PC-3 (cell line): ENCODE measurements at regions not wholly inside any gene's neighbourhood (a gene's known extent, or its start where the extent isn't known, plus 50 kb on each side); places are given as distances from the start of the nearest gene placed in this dataset.

Experiments used
- ATAC-seq: fragments of 200-7000 bp; cut with Tn5 transposase; 2 replicates; pipeline ENCODE4 v1.9.1; 2020; ENCODE audit warnings: mild to moderate bottlenecking, moderate library complexity
- BruUV-seq: library from RNA; stranded (reverse); fragments of 400-500 nt; replicated peaks from 2 replicates; lab custom pipeline; 2021; lab: Mats Ljungman, UMichigan
- CTCF ChIA-PET: fragments of 300-600 bp; sonication (Branson Sonifier 250); formaldehyde crosslinking; loops from one replicate; lab custom pipeline; 2022; ENCODE audit warnings: antibody characterized with exemption; lab: Charles Lee
- POLR2A ChIA-PET: fragments of 300-600 bp; sonication (Branson Sonifier 250); formaldehyde crosslinking; loops from one replicate; lab custom pipeline; 2022; ENCODE audit warnings: antibody characterized with exemption; ENCODE audit not compliant: unreplicated experiment; lab: Charles Lee
- DNase-seq: peaks from one replicate; pipeline ENCODE4 v3.0.0-alpha.2; 2015
- H2AFZ ChIP-seq: fragments of 300-600 bp; sonication (generic); 2 replicates; pipeline ENCODE4 v1.6.0; 2016; ENCODE audit warnings: antibody characterized with exemption, low read length
- H3F3A ChIP-seq: fragments of 300-600 bp; sonication (generic); one replicate; pipeline ENCODE4 v1.6.0; 2017; ENCODE audit warnings: antibody characterized with exemption, low read length, control low read depth, mild to moderate bottlenecking; ENCODE audit not compliant: unreplicated experiment
- H3K27ac ChIP-seq: fragments of 300-600 bp; sonication (generic); 2 replicates; pipeline ENCODE4 v1.5.1; 2016; ENCODE audit warnings: mild to moderate bottlenecking, low read length
- H3K27me3 ChIP-seq: fragments of 300-600 bp; sonication (generic); 2 replicates; pipeline ENCODE4 v1.6.1; 2016; ENCODE audit warnings: low read length, mixed read lengths
- H3K36me3 ChIP-seq: fragments of 300-600 bp; sonication (generic); 2 replicates; pipeline ENCODE4 v1.6.1; 2016; ENCODE audit warnings: low read depth, mixed run types, low read length, mixed read lengths
- H3K4me1 ChIP-seq: fragments of 300-600 bp; sonication (generic); 2 replicates; pipeline ENCODE4 v1.5.1; 2016; ENCODE audit warnings: low read length; ENCODE audit not compliant: insufficient read depth
- H3K4me2 ChIP-seq: fragments of 300-600 bp; sonication (generic); 2 replicates; pipeline ENCODE4 v1.6.0; 2016; ENCODE audit warnings: low read length
- H3K4me3 ChIP-seq: fragments of 300-600 bp; sonication (generic); 2 replicates; pipeline ENCODE4 v1.5.1; 2016; ENCODE audit warnings: mild to moderate bottlenecking, low read length, mixed read lengths
- H3K79me2 ChIP-seq: fragments of 300-600 bp; sonication (generic); 2 replicates; pipeline ENCODE4 v1.6.1; 2017; ENCODE audit warnings: low read length, mixed read lengths
- H3K9ac ChIP-seq: fragments of 300-600 bp; sonication (generic); 2 replicates; pipeline ENCODE4 v1.6.0; 2016; ENCODE audit warnings: mild to moderate bottlenecking, low read length
- H3K9me2 ChIP-seq: fragments of 300-600 bp; sonication (generic); replicated peaks from 2 replicates; pipeline ENCODE4 v1.6.1; 2016; ENCODE audit warnings: mixed run types, low read length, mixed read lengths
- H3K9me3 ChIP-seq: fragments of 300-600 bp; sonication (generic); 2 replicates; pipeline ENCODE4 v1.6.1; 2016; ENCODE audit warnings: low read length, mixed read lengths
- H4K20me1 ChIP-seq: fragments of 300-600 bp; sonication (generic); 2 replicates; pipeline ENCODE4 v1.6.1; 2016; ENCODE audit warnings: low read length, mixed read lengths
- EZH2 ChIP-seq: fragments of 300-600 bp; sonication (generic); IDR thresholded peaks from one replicate; pipeline ENCODE4 v1.6.1; 2017; ENCODE audit warnings: antibody characterized with exemption, mild to moderate bottlenecking, low read length; ENCODE audit not compliant: unreplicated experiment
- EZH2phosphoT487 ChIP-seq: fragments of 300-600 bp; sonication (generic); IDR thresholded peaks from 2 replicates; pipeline ENCODE4 v1.6.1; 2018; ENCODE audit warnings: mild to moderate bottlenecking, antibody characterized with exemption, low read length, borderline replicate concordance
- intact Hi-C: fragments of 100-400 bp; cut with micrococcal nuclease; formaldehyde crosslinking; loops from 2 replicates; pipeline ENCODE4 v1.9.0; 2023
- TF ChIP-seq, protein P1 (sequence below): fragments of 300-600 bp; sonication (generic); conservative IDR thresholded peaks from 2 replicates; pipeline ENCODE4 v1.5.1; 2017; ENCODE audit warnings: antibody characterized with exemption, low read depth, mild to moderate bottlenecking, low read length

GRCh38 chr18:1993866-1994265 is 577.4 kb downstream of the METTL4 start:
- ChIA-PET CTCF (no interaction called here), POLR2A (no interaction called here)
- TF ChIP-seq EZH2, result no peak
- no peak for TF ChIP-seq EZH2phosphoT487
- TF ChIP-seq, protein P1, sequence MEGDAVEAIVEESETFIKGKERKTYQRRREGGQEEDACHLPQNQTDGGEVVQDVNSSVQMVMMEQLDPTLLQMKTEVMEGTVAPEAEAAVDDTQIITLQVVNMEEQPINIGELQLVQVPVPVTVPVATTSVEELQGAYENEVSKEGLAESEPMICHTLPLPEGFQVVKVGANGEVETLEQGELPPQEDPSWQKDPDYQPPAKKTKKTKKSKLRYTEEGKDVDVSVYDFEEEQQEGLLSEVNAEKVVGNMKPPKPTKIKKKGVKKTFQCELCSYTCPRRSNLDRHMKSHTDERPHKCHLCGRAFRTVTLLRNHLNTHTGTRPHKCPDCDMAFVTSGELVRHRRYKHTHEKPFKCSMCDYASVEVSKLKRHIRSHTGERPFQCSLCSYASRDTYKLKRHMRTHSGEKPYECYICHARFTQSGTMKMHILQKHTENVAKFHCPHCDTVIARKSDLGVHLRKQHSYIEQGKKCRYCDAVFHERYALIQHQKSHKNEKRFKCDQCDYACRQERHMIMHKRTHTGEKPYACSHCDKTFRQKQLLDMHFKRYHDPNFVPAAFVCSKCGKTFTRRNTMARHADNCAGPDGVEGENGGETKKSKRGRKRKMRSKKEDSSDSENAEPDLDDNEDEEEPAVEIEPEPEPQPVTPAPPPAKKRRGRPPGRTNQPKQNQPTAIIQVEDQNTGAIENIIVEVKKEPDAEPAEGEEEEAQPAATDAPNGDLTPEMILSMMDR, result no peak
- H2AFZ ChIP-seq, result no peak overlapping the region
- H3F3A ChIP-seq, result no peaks in the 10 kb centered on the region
- H3K27ac ChIP-seq, result no peak overlapping the region
- H3K4me2 ChIP-seq, result no peak overlapping the region
- no peaks in the 10 kb centered on the region for H3K9me2 ChIP-seq
- no peaks in the 10 kb centered on the region for H3K79me2 ChIP-seq
- no peaks in the 10 kb centered on the region for H4K20me1 ChIP-seq
- H3K4me3 ChIP-seq, result no peak overlapping the region
- no peaks in the 10 kb centered on the region for H3K36me3 ChIP-seq
- H3K4me1 ChIP-seq, result no peaks in the 10 kb centered on the region
- intact Hi-C loops, result no loop called here
- ATAC-seq, result no peak
- BruUV-seq, result no TSS peak
- H3K9ac ChIP-seq, result no peak overlapping the region
- no peak for DNase-seq
- H3K9me3 ChIP-seq, result no peaks in the 10 kb centered on the region
- H3K27me3 ChIP-seq, result peaks cover 69% of the 10 kb centered on the region

- ATAC-seq (no peak), DNase-seq (no peak)
- no peaks in the 10 kb centered on the region for H4K20me1 ChIP-seq
- no peak overlapping the region for H3K4me3 ChIP-seq
- H3K9me2 ChIP-seq, result no peaks in the 10 kb centered on the region
- no peak for TF ChIP-seq EZH2phosphoT487
- TF ChIP-seq, protein P1, result no peak
- TF ChIP-seq EZH2, result no peak
- H3K36me3 ChIP-seq, result no peaks in the 10 kb centered on the region
- no peak overlapping the region for H3K27ac ChIP-seq
- no TSS peak for BruUV-seq
- intact Hi-C loops, result no loop called here
- H3K4me1 ChIP-seq, result no peaks in the 10 kb centered on the region
- H3K9me3 ChIP-seq, result no peaks in the 10 kb centered on the region
- no peaks in the 10 kb centered on the region for H3K79me2 ChIP-seq
- no peak overlapping the region for H3K4me2 ChIP-seq
- H3K27me3 ChIP-seq, result peaks cover 69% of the 10 kb centered on the region
- ChIA-PET CTCF (no interaction called here), POLR2A (no interaction called here)
- H2AFZ ChIP-seq, result no peak overlapping the region
- H3F3A ChIP-seq, result no peaks in the 10 kb centered on the region
- no peak overlapping the region for H3K9ac ChIP-seq
Measured at GRCh38 chr18:1994471-1994870, 576.8 kb downstream of the METTL4 start.

GRCh38 chr18:1995041-1995612 is 576.2 kb downstream of the METTL4 start:
- Histone ChIP-seq H3K9me3 (no peaks in the 10 kb centered on the region), H3K79me2 (no peaks in the 10 kb centered on the region), H3F3A (no peaks in the 10 kb centered on the region), H3K4me1 (no peaks in the 10 kb centered on the region), H3K36me3 (no peaks in the 10 kb centered on the region), H3K9ac (no peak overlapping the region), H3K9me2 (no peaks in the 10 kb centered on the region), H2AFZ (no peak overlapping the region), H4K20me1 (no peaks in the 10 kb centered on the region), H3K4me3 (no peak overlapping the region), H3K27ac (no peak overlapping the region), H3K4me2 (no peak overlapping the region), H3K27me3 (peaks cover 73% of the 10 kb centered on the region)
- intact Hi-C loops, result no loop called here
- DNase-seq (no peak), ATAC-seq (no peak)
- TF ChIP-seq EZH2, result no peak
- TF ChIP-seq, protein P1, result no peak
- TF ChIP-seq EZH2phosphoT487, result no peak
- POLR2A ChIA-PET, result no interaction called here
- CTCF ChIA-PET, result no interaction called here
- BruUV-seq, result no TSS peak
